Uterus (tissue), 3 donors: ENCODE measurements at regions not wholly inside any gene's neighbourhood (a gene's known extent, or its start where the extent isn't known, plus 50 kb on each side); places are given as distances from the start of the nearest gene placed in this dataset.

Experiments used
- DNase-seq, 2 donors: peaks; one replicate each; pipeline ENCODE4 v3.0.0-alpha.2; 2019 to 2020
- H3K27ac ChIP-seq, 2 donors: fragments of 200-600 bp; sonication (generic); 1 replicate in 1 of 2; 2 replicates in 1 of 2; pipeline ENCODE4 v1.5.1; 2016 to 2018
- H3K27me3 ChIP-seq, 2 donors: fragments of 200-600 bp; sonication (generic); one replicate each; pipeline ENCODE4 v1.5.1; 2018 to 2019; ENCODE audit warnings: control low read depth in 1 of 2
- H3K36me3 ChIP-seq, 2 donors: fragments of 200-600 bp; sonication (generic); one replicate each; pipeline ENCODE4 v1.5.1; 2019; ENCODE audit warnings: control low read depth in 1 of 2
- H3K4me1 ChIP-seq, 2 donors: fragments of 200-600 bp; sonication (generic); one replicate each; pipeline ENCODE4 v1.5.1; 2018 to 2019; ENCODE audit warnings: control low read depth in 1 of 2
- H3K4me3 ChIP-seq, 2 donors: fragments of 200-600 bp; sonication (generic); 1 replicate in 1 of 2; 2 replicates in 1 of 2; pipeline ENCODE4 v1.5.1; 2018 to 2019; ENCODE audit warnings: mild to moderate bottlenecking in 1 of 2
- H3K9me3 ChIP-seq, 2 donors: fragments of 200-600 bp; sonication (generic); one replicate each; pipeline ENCODE4 v1.5.1; 2019; ENCODE audit warnings: control low read depth in 1 of 2
- CTCF ChIP-seq, 4 experiments: fragments of 200-600 bp in 2 of 4; fragments of 450-650 bp in 2 of 4; sonication (generic) in 2 of 4; IDR thresholded peaks; one replicate each; pipeline ENCODE4 v1.5.1; 2016 to 2019; ENCODE audit warnings: antibody characterized with exemption in 4 of 4, mild to moderate bottlenecking in 2 of 4, moderate library complexity in 1 of 4
- POLR2A ChIP-seq, 2 donors: fragments of 450-650 bp; IDR thresholded peaks; one replicate each; pipeline ENCODE4 v1.6.1; 2016; ENCODE audit warnings: antibody characterized with exemption in 2 of 2, mild to moderate bottlenecking in 1 of 2, moderate library complexity in 1 of 2
- intact Hi-C: fragments of 100-400 bp; cut with DNase I; formaldehyde crosslinking; loops from one replicate; pipeline ENCODE4 v1.15.1; 2023; ENCODE audit warnings: low total_unique reads
- donor health status: DM: yes; HTN: yes; CAD: no.

- Histone ChIP-seq H3K27me3 (no peaks in the 10 kb centered on the region), H3K36me3 (no peaks in the 10 kb centered on the region), H3K4me1 (no peaks in the 10 kb centered on the region), H3K27ac (no peak overlapping the region), H3K4me3 (no peak overlapping the region), H3K9me3 (no peaks in the 10 kb centered on the region)
- no peak for DNase-seq
- TF ChIP-seq CTCF (IDR thresholded peaks at IDR 0.05) = no peak
- TF ChIP-seq POLR2A (IDR thresholded peaks at IDR 0.05) = no peak
- intact Hi-C loops = no loop called here
Observed at GRCh38 chr1:53400761-53401674, 58.2 kb upstream of the DMRTB1 start.

GRCh38 chr1:53401813-53402745 lies 57.1 kb upstream of the DMRTB1 start:
- Histone ChIP-seq H3K27me3 (no peaks in the 10 kb centered on the region), H3K9me3 (no peaks in the 10 kb centered on the region), H3K36me3 (no peaks in the 10 kb centered on the region), H3K4me3 (no peak overlapping the region), H3K27ac (no peak overlapping the region), H3K4me1 (no peaks in the 10 kb centered on the region)
- intact Hi-C loops = no loop called here
- TF ChIP-seq CTCF (IDR thresholded peaks at IDR 0.05) (no peak), POLR2A (IDR thresholded peaks at IDR 0.05) (no peak)
- DNase-seq = no peak

- no peak for DNase-seq
- intact Hi-C loops = no loop called here
- Histone ChIP-seq H3K36me3 (no peaks in the 10 kb centered on the region), H3K4me3 (no peak overlapping the region), H3K27ac (no peak overlapping the region), H3K9me3 (no peaks in the 10 kb centered on the region), H3K27me3 (no peaks in the 10 kb centered on the region), H3K4me1 (no peaks in the 10 kb centered on the region)
- no peak for TF ChIP-seq POLR2A (IDR thresholded peaks at IDR 0.05)
- no peak for TF ChIP-seq CTCF (IDR thresholded peaks at IDR 0.05)
Observed at GRCh38 chr1:53402891-53403655, 56.1 kb upstream of the DMRTB1 start.

GRCh38 chr1:53405737-53406136 lies 53.5 kb upstream of the DMRTB1 start:
- Histone ChIP-seq H3K27ac (no peak overlapping the region), H3K9me3 (no peaks in the 10 kb centered on the region), H3K36me3 (no peaks in the 10 kb centered on the region), H3K27me3 (no peaks in the 10 kb centered on the region), H3K4me1 (no peaks in the 10 kb centered on the region), H3K4me3 (no peak overlapping the region)
- intact Hi-C loops = no loop called here
- no peak for DNase-seq
- TF ChIP-seq POLR2A (IDR thresholded peaks at IDR 0.05) = no peak
- TF ChIP-seq CTCF (IDR thresholded peaks at IDR 0.05) = no peak
